ENCODE measurements at regions not wholly inside any gene's neighbourhood (a gene's known extent, or its start where the extent isn't known, plus 50 kb on each side); places are given as distances from the start of the nearest gene placed in this dataset.

DNA sequence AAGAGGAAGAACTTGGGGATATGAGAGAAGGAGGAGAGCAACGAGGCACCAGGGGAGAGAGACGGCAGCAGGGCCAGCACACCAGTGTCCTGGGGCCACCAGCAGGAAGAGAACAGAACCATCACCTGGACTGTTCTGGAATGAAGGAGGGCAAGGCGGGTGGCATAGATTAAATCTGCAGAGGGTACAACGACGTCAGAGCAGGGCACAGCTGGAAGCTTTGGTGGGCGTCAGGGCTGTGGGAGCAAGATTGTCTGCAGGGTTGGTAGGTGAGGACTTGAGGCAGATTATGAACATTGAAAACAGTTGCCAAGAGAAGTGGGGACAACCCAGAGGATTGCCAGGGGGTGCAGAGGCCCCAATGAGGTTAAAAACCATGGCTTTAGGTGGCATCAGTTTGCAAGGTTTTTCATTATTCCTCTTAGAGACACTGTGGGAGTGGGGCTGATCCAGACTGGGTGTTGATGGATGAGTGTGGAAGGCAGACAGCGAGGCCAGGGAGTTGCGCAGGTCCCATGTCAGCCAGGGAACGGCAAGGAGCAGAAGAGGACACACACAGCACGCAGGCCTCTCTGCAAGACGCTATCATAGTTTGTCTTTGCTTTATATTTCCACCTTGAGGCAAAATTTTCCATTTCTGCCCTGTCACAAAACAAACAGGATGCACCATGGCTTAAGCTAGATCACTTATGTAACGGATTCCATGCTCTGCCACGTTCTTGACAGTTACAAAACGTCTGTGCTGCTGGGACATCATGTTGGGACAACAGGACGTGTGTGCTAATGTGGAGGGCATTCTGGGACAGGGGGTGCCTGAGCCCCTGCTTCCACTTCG is 52.5 kb upstream of the LEP start:
- no peak overlapping the region for H3K4me3 ChIP-seq (ENCODE audit: low read depth, low read length)
- peaks cover 79% of the 10 kb centered on the region for H3K27me3 ChIP-seq (ENCODE audit: insufficient read depth, low read length)
- no peak overlapping the region for H2AFZ ChIP-seq (ENCODE audit: low read length, unreplicated experiment)
- no peak overlapping the region for H3K27ac ChIP-seq (ENCODE audit: low read depth, low read length)
- H3K4me1 ChIP-seq (ENCODE audit: control insufficient read depth, insufficient read depth, low read length, unreplicated experiment): no peaks in the 10 kb centered on the region
- H3K36me3 ChIP-seq (ENCODE audit: insufficient read depth, low read length): no peaks in the 10 kb centered on the region
- H3K79me2 ChIP-seq (ENCODE audit: control insufficient read depth, insufficient read depth, low read length, unreplicated experiment): no peaks in the 10 kb centered on the region

GRCh38 chr7:128189231-128189930 is 51.7 kb upstream of the LEP start:
- Histone ChIP-seq H3K79me2 (ENCODE audit: control insufficient read depth, insufficient read depth, low read length, unreplicated experiment) (no peaks in the 10 kb centered on the region), H3K36me3 (ENCODE audit: insufficient read depth, low read length) (no peaks in the 10 kb centered on the region), H2AFZ (ENCODE audit: low read length, unreplicated experiment) (no peak overlapping the region), H3K27me3 (ENCODE audit: insufficient read depth, low read length) (peaks cover 78% of the 10 kb centered on the region), H3K4me3 (ENCODE audit: low read depth, low read length) (no peak overlapping the region), H3K4me1 (ENCODE audit: control insufficient read depth, insufficient read depth, low read length, unreplicated experiment) (no peaks in the 10 kb centered on the region), H3K27ac (ENCODE audit: low read depth, low read length) (no peak overlapping the region)

- Histone ChIP-seq H2AFZ (ENCODE audit: low read length, unreplicated experiment) (no peak overlapping the region), H3K27me3 (ENCODE audit: insufficient read depth, low read length) (peaks cover 74% of the 10 kb centered on the region), H3K4me3 (ENCODE audit: low read depth, low read length) (no peak overlapping the region), H3K36me3 (ENCODE audit: insufficient read depth, low read length) (no peaks in the 10 kb centered on the region), H3K4me1 (ENCODE audit: control insufficient read depth, insufficient read depth, low read length, unreplicated experiment) (no peaks in the 10 kb centered on the region), H3K79me2 (ENCODE audit: control insufficient read depth, insufficient read depth, low read length, unreplicated experiment) (no peaks in the 10 kb centered on the region), H3K27ac (ENCODE audit: low read depth, low read length) (no peak overlapping the region)
These were observed 50.9 kb upstream of the LEP start for GRCh38 chr7:128190051-128190647.

DNA sequence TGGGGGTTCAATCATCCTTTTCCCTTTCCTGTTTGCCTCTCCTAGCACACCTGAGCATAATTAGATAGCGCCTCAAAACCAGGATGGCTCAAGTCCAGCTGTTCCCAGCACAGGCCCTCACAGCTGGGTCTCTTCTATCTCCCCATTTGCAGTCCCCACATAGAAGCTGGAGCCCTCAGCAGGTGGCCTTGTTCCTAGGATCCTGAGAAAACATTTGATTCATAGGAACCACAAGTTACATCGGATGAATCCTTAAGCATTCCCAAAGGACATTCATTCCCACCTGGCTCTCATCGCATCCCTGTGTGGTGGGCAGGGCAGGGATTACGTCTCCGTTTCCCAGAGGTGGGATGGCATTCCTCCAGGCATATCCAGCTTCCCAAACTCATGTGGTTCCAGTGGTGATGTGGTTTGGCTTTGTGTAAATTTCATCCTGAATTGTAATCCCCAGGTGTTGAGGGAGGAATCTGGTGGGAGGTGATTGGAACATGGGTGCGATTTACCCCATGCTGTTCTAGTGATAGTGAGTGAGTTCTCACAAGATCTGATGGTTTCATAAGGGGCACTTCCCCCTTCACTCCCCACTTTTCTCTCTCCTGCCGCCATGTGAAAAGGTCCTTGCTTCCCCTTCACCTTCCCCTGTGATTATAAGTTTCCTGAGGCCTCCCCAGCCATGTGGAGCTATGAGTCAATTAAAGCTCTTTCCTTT is 49.8 kb upstream of the LEP start:
- Histone ChIP-seq H3K27me3 (ENCODE audit: insufficient read depth, low read length) (peaks cover 66% of the 10 kb centered on the region), H3K36me3 (ENCODE audit: insufficient read depth, low read length) (no peaks in the 10 kb centered on the region), H3K79me2 (ENCODE audit: control insufficient read depth, insufficient read depth, low read length, unreplicated experiment) (no peaks in the 10 kb centered on the region), H3K27ac (ENCODE audit: low read depth, low read length) (no peak overlapping the region), H2AFZ (ENCODE audit: low read length, unreplicated experiment) (no peak overlapping the region), H3K4me1 (ENCODE audit: control insufficient read depth, insufficient read depth, low read length, unreplicated experiment) (no peaks in the 10 kb centered on the region), H3K4me3 (ENCODE audit: low read depth, low read length) (no peak overlapping the region)
